Panc1 (cell line): ENCODE measurements at regions not wholly inside any gene's neighbourhood (a gene's known extent, or its start where the extent isn't known, plus 50 kb on each side); places are given as distances from the start of the nearest gene placed in this dataset.

Experiments used
- POLR2AphosphoS5 ChIP-seq: IDR thresholded peaks from 2 replicates; pipeline ENCODE4 v1.6.1; 2012; ENCODE audit warnings: mild to moderate bottlenecking, low read depth, low read length, moderate library complexity
- SIN3A ChIP-seq: IDR thresholded peaks from 2 replicates; pipeline ENCODE4 v1.6.1; 2012; ENCODE audit warnings: low read depth, mild to moderate bottlenecking, low read length, moderate library complexity, borderline replicate concordance; ENCODE audit not compliant: insufficient read depth
- TF ChIP-seq, protein P1 (sequence below): fragments of 450-650 bp; IDR thresholded peaks from 2 replicates; pipeline ENCODE4 v1.5.1; 2017; ENCODE audit warnings: mild to moderate bottlenecking
- TF ChIP-seq, protein P2 (sequence below), 2 experiments: IDR thresholded peaks; 2 replicates each; pipeline ENCODE4 v1.6.1; 2011 to 2012; ENCODE audit warnings: low read depth in 2 of 2, control low read depth in 1 of 2, low read length in 1 of 2, mild to moderate bottlenecking in 1 of 2, moderate library complexity in 1 of 2; ENCODE audit not compliant: insufficient read depth in 1 of 2

DNA sequence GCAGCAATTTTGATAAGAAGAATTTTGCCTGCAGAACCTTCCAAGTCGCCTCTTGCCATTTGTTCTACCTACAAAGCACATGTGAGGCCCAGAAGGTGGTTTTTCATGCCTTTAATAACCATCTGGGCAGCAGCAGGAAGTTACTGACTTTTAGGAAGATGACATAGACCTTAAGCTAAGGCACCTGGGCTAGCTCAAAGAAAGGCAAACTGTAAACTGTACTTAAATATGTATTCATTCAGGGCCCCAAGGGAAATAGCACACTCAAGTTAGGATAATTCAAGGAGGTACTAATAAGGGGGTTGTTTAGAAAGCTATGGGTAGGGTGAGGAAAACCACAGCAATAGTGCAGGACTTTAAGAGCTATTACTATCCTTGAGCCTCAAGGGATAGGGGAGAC, 57.3 kb upstream of the HSPB3 start:
- TF ChIP-seq, protein P1, sequence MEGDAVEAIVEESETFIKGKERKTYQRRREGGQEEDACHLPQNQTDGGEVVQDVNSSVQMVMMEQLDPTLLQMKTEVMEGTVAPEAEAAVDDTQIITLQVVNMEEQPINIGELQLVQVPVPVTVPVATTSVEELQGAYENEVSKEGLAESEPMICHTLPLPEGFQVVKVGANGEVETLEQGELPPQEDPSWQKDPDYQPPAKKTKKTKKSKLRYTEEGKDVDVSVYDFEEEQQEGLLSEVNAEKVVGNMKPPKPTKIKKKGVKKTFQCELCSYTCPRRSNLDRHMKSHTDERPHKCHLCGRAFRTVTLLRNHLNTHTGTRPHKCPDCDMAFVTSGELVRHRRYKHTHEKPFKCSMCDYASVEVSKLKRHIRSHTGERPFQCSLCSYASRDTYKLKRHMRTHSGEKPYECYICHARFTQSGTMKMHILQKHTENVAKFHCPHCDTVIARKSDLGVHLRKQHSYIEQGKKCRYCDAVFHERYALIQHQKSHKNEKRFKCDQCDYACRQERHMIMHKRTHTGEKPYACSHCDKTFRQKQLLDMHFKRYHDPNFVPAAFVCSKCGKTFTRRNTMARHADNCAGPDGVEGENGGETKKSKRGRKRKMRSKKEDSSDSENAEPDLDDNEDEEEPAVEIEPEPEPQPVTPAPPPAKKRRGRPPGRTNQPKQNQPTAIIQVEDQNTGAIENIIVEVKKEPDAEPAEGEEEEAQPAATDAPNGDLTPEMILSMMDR, result no peak
- TF ChIP-seq, protein P2, sequence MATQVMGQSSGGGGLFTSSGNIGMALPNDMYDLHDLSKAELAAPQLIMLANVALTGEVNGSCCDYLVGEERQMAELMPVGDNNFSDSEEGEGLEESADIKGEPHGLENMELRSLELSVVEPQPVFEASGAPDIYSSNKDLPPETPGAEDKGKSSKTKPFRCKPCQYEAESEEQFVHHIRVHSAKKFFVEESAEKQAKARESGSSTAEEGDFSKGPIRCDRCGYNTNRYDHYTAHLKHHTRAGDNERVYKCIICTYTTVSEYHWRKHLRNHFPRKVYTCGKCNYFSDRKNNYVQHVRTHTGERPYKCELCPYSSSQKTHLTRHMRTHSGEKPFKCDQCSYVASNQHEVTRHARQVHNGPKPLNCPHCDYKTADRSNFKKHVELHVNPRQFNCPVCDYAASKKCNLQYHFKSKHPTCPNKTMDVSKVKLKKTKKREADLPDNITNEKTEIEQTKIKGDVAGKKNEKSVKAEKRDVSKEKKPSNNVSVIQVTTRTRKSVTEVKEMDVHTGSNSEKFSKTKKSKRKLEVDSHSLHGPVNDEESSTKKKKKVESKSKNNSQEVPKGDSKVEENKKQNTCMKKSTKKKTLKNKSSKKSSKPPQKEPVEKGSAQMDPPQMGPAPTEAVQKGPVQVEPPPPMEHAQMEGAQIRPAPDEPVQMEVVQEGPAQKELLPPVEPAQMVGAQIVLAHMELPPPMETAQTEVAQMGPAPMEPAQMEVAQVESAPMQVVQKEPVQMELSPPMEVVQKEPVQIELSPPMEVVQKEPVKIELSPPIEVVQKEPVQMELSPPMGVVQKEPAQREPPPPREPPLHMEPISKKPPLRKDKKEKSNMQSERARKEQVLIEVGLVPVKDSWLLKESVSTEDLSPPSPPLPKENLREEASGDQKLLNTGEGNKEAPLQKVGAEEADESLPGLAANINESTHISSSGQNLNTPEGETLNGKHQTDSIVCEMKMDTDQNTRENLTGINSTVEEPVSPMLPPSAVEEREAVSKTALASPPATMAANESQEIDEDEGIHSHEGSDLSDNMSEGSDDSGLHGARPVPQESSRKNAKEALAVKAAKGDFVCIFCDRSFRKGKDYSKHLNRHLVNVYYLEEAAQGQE (IDR thresholded peaks at IDR 0.05; ENCODE audit: insufficient read depth in 1 of 2, low read depth in 2 of 2, low read length in 1 of 2), result no peak
- TF ChIP-seq POLR2AphosphoS5 (no peak), SIN3A (no peak)
